ENCODE measurements at regions not wholly inside any gene's neighbourhood (a gene's known extent, or its start where the extent isn't known, plus 50 kb on each side); places are given as distances from the start of the nearest gene placed in this dataset.

DNA sequence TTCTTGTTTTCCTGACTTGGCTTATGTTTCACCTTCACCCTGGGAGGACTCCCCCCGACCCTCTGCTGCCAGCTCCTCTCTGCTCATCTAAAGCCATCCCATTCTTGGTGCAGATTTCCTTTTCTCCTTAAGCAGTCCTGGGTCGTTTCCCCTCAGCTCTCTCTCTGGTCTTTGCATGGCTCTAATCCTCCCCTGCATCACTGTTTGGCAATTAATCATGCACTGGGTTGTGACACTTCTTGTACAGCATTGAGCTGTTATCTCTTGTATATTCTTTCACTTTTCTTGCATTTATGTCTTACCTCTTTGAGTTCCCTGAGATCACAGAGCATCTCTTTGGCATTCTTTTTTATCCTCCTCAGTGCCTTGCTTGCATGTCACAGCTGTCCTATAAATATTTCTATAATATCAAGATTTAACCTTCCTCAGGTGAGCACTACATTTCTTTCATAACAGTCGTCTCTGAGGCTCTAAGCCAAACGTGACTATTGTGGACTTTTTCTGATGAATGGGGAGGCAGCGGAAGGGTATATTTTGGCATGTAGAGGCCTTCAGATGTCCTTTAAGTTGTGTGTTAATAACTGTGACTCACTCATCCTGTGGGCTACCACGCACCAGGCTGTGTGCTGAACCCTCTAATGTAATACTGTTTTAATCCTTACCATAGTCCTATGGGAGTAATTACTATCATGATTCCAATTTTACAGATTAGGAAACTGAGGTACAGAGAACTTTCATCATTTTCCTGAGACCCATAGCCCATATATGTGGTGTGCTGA, 507.5 kb downstream of the SLC4A3 start:
- DNase-seq: no peak

DNA sequence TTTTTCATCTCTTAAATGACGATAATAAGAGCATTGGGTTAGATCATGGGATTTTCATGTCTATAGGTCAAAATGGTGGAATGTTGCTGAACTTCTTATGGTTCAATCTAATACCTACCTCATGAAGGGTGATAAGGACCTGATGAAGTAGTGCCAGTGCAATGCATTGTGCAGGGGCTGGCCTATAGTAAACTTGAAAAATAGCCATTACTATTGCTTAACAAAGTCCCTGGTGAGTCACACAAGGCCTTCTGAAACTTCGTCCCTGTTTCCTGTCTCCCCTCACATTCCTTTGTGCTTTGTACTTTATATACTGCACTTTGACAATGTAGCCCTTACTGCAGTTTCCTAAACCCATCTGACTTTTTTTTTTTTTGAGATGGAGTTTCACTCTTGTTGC, 515.9 kb downstream of the SLC4A3 start:
- no peak for DNase-seq

DNA sequence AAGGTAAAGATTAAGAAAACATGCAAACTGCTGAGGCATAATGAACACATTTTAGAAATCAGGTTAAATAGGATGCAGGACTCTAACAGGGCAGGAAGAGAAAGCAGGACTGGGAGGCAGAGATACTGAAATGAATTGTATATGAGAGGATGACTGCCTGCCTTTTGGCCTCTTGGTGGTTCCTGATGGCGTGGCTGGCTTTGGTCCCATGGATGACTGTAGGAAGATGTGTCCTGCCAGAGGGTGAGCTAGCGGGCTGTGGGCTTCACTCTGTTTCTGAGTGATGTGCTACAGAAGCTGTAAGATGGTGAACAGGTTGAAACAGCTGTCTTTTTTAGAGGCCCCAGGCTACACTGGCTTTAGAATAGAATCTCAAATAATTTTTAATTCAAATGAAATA, 517.0 kb downstream of the SLC4A3 start:
- no peak for DNase-seq

DNA sequence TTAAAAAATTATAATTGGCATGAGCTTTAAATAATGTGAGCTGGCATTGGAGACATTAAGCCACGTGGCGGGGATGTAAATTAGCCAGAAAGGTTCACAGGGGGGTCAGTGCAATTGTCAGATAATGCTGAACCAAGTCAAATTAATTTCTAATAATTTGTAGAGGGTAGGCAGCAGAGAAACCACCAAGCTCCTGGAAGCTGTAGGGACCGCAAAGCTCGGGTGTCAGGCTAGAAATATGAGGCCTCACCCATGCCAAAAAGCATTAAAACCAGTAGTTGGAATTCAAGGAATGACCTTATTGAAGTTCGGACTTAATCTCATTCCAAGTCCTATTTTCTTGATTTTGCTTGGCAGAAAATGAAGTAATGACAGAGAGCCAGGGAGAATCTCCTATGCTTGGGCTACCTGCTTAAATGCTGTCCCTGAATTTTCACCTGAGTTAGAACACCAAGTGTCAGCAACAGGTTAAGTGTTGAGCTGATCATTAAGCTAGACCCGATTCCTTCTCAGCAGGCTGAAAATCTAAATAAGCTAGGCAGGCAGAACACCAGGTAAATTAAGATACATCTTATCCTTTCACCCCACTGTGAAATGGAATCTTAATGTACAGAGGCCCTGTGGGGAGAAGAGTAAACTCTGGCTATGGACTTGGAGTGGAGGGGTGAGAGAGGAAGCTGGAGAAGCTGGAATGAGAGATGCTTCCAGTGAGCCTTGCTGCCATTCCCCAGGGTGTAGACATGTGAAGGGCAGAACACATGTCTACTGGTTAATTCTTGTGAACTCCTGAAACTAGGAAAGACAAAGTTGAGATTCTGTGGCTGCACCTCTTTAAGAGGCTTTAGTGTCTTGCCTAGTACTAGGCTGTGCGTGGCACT, 520.0 kb downstream of the SLC4A3 start:
- no peak for DNase-seq

DNA sequence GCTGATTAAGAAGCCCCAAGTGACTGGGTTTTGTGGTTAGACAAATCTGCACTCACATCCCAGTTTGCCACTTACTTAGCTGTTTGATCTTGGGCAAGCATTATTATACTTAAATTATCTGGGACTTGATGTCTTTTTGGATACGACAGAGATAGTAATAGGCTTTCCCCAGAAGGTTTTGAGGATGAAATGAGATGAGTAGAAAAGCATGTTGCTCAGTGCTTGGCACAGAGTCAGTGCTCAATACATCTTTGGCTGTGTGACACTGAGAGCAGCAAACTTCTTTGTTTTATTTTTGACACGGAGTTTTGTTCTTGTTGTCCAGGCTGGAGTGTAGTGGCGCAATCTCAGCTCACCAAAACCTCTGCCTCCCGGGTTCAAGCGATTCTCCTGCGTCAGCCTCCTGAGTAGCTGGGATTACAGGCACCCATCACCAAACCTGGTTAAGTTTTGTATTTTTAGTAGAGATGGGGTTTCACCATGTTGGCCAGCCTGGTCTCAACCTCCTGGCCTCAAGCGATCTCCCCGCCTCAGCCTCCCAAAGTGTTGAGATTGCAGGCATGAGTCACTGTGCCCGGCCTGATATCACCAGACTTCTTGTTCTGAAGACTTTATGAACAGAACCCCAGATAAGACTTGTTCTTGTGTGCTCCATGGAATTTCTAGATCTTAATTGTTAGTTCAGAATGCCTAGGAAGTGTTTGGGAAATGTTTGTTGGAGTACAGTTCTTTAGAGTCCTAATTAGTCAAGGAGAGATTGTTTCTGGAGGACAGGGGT, 521.2 kb downstream of the SLC4A3 start:
- DNase-seq: no peak

DNA sequence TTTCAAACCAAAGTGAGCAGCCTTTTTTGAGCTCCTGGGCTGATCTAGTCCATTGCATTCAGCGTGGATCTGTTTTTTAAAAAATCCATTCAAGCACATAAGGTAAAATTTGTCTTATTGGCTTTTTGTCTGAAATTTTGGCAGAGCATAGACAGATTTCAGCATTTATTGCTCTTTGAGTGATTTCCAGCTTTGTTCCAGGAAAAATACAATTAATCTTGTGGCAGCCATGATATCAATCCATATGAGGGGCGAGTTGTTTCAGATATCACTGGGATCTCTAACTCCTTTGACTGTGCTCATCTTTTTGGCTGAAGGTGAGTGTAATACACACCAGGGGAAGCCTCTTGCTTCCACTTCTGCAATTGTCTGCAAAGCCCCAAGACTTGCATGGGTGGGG, 523.9 kb downstream of the SLC4A3 start:
- DNase-seq: no peak

DNA sequence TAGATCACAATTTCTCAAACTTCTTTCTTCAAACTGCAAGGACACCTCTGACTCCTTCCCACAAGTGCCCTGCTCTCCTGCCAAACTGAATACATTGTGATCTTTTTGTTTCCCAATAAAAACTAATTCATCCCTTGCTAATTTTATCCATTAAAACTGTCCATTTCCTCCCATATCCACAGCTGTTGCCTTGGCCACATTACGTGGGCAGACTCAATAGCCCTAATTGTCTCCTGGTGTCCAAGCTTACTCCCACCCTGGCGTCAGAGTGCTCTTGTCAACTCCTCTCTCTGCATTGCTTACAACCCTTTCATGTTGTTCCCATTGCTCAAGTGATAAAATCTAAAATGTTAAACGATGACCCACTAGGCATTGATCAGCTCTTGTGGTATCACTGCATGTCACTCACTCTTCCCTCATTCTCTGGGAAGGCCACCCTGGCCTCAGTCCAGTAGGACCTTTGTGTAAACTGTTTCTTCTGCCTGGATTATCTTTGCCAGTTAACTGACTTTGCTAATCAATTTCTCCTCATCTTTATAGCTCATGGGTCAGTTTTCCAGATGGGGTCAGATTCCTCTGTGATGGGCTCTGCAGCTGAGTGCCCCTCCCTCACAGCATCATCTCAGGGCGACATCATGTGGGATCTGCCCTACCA, 525.0 kb downstream of the SLC4A3 start:
- no peak for DNase-seq

DNA sequence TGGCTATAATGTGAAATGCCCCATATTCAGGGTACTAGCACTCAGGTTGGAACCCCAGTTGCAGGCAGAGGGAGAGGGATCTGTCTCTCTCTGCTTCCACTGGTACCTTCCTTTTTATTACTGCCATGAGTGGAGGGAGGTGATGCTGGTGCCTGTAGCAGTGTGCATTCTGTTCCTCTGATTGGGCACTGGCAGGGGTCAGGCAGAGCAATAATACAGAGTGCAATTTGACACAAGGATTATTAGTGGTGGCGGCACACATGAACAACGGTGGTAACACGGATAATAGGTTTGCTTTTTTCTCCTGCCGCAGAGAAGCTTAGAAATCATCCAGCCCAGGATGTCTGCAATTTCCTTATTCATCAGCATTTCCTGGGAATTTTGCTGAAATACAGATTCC, 525.7 kb downstream of the SLC4A3 start:
- no peak for DNase-seq

DNA sequence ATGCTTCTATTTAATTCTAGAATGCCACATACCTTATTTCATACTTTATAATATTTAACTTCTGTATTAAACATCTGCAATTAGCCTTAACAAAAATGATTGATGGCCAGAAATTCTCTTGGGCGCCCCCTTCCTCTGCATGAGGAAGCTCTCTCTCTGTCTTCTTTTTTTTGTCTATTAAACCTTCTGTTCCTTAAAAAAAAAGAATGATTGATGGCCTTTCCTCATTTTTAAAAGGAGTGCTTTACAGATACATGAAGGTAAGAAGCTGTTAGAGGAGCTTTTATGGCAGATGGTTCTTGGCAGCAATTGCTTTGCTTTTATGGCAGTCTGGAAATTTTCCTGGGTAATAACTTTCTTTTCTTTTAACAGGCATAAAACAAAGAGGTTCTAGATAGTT, 526.9 kb downstream of the SLC4A3 start:
- DNase-seq: no peak

DNA sequence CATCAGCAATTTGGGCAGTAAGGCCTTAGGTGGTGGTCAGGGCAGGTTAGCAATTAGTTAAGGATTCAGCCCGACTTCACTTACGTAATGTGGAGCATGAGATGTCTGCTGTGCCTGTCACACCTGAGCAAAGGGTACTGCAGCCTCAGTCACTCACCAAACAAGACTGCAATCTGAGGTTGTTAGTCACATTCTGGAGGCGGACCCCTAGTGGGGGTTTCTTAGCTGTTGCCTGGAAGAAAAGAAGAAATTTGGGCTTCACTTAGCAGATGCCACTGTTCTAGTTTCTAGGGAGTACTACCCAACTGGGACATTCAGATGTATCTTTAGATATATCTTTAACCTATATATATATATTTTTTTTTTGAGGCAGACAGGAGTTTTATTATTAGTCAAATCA, 529.9 kb downstream of the SLC4A3 start:
- DNase-seq: no peak

DNA sequence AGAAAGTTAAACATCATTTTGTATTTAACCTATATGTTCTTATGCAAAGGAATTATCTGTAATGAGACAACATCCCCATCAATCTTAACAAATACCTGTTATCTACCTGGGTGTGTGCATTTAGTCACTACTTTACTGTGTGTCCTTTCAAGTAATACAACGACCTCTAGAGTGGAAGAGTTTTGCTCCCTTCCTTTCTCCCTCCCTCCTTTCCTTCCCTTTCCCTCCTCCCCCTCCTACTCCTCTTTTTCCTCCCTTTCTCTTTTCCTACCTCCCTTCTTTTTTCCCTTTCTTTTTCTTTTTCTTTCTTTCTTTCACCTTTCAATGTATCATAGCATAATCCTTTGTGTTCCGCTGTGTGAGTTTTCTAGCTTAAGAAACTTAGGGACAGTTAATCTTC, 532.3 kb downstream of the SLC4A3 start:
- no peak for DNase-seq

DNA sequence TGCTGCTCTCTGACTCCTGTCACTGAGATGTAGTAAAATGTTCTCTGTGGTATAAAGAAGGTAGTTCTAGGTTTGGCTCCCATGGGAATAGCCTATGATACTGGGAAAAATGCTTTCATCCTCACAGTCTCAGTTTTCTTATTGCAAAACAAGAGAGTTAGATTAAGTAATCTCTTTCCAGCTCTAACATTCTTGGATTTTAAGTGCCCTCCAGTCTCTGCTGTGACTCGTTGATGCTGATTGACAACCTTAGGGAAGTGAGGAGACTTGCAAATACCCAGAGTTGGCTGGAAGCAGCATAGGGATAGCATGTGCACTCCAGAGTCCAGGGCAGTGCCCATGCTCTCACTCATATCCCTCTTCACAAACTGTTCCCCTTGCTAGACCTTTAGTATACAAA, 534.9 kb downstream of the SLC4A3 start:
- DNase-seq: no peak

DNA sequence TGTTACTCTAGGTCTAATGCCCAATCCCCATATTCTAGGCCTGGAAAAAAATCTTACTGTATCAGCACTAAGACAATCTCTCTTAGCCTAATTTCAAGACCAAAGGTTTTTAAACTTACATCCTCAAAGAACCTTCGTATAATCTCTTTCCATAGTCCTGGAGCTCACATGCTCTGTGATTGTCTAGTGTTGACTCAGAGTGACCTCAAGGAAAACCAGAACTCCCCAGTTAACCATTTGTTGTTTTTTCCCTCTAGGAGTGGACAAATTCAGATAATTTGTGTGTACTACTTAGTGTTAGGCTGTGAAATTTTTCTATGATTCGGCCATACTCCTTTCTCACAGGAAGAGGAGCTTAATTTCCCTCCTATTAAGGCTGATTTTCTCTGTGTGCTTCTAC, 536.1 kb downstream of the SLC4A3 start:
- no peak for DNase-seq

DNA sequence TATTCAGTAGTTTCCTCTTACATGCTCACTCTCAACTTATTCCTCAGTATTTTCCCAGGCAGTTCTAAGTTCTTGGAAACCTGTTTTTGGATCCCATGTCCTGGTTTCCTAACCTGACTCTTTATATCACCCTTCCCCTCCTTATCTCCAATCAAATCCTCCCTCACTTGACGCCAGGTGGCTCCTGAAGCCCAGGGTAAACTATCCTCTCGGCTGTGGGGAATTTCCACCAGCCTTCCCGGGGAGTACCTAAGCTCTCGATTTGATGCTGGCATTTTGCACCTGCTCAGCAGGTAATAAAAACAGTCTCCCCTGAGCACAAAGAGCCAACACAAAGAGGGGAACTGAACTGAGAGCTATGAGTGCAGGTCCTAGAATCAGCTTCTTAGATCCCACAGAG, 538.0 kb downstream of the SLC4A3 start:
- no peak for DNase-seq

DNA sequence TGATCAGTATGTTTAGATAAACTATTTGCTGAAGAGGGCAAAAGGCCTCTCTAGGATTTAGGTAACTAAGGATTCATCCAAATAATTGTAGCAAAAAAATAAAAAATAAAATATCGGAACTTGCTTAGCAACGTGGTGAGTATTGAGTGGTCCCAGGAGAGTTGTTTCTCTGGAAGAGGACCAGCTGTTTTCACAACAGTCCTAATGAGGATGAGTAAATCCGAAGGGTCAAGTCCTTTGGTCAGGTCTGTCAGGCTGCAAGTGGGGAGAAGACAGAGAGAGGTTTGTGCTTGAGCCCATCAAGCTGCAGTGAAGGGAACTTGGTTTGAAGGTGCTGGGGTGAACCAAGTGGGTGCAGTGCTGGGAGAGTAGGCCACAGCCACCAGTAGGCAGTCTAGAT, 539.2 kb downstream of the SLC4A3 start:
- DNase-seq: no peak

DNA sequence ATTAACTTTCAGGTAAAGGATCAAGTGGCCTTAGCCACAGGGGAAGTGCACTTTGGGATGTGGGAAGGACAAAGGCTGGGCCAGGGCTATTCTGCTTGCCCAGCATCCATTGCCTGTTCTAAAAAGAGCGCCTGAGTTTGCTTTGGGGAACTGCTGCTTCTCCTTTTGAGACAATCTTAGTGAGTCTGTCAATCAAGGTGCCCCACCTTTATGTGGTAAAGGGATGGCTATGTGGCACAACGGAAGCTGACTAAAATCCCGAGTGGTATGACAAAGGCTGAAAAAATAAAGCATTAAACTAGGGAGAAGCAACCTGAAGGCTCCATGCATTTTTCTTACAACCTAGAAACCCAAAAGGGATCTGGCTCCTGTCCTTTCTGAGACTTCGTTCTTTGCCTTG, 540.5 kb downstream of the SLC4A3 start:
- DNase-seq: no peak

DNA sequence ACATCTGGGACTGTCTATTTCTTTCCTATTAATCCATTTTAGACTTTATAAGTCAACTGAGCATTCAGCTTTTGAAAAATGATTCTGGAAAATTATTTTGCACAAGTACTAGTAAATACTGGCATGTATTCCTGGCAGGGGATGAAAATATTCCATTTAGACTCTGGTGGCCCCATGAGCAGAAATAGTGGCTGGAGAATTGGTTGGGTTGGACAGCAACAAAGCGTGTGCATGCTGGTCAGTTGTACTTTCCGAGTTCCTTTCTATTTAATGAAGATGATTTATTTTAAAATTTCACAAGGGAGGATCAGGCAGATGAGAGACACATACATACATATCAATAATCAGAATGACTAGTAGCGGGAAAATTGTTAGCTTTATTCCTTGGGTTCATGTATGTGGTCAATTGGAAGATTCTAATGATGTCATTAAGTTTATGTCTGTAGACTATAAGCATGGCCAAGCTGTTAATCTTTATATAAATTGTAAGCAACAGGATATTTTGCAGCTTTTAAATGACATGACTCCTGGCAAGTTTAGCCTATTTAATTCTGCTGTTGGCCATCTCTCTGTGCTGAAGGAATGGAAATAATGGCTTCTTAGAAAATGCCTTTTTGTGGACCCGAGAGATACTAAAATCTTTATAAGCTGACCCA, 541.6 kb downstream of the SLC4A3 start:
- DNase-seq: no peak

DNA sequence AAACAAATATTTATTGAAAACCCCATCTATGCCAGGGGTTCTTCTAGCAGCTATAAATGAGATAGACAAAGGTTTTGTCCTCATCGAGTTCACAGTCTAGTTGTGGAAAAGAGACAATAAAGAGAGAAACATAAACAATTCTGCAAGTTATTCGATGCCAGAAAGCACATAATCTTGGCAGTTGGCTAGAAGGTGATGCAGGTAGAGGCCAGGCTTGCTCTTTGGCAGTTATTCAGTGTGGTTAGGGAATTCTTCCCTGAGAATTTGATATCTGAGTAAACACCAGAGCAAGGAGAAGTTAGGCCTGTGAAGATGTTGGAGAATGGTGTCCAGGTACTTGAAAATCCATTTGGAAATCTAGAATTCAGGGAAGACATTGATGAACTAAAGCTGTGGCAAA, 547.4 kb downstream of the SLC4A3 start:
- DNase-seq: no peak

DNA sequence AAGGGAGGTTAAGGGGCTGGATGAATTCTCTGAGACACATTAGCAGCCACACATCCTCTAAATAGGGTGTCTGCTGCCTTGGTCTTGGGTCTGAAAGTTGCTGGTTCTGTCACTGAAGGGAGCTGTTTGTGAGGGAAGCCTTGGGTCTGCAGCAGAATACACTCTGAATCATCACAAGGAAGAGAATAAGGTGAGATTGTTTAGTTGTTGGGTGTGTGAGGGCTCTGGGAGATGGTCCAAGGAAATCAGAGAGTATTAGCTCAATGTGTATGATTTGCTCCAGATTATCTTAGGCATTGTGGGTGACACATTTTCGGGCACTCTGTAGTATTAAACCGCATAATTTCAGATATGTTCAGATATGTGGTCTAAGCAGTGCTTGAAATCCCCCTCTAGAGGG, 548.5 kb downstream of the SLC4A3 start:
- no peak for DNase-seq

DNA sequence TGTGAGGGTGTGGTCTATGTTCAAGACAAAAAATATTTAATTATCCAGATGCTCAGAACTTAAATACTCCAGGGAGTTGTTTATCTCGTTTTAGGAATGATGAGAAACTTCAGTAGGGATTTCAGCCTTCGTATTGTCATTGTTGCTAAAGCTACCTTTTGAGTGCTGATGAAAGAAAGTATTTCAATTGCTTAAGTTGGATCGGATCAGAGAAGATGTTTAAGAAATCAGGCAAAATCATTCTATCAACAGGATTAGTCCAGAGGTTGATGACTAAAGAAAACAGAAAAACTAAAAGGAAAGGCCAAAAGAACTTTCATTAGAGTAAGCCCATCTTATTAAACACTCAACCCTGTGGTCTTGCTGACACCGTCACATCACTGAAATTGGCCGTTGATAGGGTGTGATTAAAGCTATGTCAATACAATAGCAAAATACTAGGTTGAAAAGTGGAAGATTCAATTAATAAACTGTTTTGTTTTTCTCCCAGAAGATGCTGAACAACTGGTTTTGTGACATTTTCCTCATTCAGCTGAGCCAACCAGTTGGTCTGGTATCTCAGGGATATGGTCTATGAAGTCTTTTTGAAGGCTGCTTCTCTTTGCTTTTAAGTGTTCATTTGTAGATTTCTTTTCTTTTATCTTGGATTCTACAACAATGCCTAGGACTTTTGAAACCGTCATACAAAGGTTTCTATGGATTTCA, 551.7 kb downstream of the SLC4A3 start:
- DNase-seq: no peak

DNA sequence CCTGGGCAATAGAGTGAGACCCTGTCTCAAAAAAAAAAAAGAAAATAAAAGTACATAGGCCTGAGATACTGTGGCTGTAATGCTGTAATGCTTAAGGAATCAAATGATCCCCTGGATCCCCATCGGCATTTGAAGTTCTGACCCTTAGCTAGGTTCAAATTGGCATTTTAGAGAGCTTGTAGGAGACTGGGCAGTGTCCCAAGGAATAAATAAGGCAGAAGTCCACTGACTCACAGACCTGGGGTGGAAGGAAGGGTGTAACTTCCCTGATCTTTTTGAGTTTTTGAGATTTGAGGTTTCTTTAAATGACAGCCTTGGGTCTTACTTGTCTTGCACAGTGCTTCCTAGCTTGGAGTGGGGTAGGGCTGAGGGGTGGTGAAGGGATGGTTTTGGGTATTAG, 553.7 kb downstream of the SLC4A3 start:
- no peak for DNase-seq

DNA sequence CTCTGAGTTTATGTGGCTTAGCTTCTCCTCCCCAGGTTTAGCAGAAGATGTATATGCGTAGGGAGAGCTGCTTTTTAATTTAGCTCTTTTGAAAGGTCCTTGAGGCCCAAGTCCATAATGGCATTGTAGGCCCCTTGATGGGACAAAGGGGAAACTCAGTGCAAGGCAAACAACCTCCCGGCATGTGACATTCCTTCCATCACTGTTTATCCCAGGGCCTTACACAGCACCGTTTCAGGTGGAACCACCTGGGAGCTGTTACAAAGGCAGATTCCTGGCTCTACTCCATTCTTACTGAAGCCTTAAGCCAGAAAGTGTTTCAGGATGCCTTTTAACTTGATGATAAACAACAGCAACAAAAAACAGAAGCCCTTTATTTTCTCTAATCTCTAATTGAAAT, 555.4 kb downstream of the SLC4A3 start:
- no peak for DNase-seq

All from T-helper 9 cell (primary cell).